WTC11 (cell line): ENCODE measurements at regions not wholly inside any gene's neighbourhood (a gene's known extent, or its start where the extent isn't known, plus 50 kb on each side); places are given as distances from the start of the nearest gene placed in this dataset.

Experiments used
- ATAC-seq: fragments of 200-7000 bp; cut with Tn5 transposase; 2 replicates; pipeline ENCODE4 v1.10.0; 2021; ENCODE audit warnings: mild to moderate bottlenecking, moderate library complexity
- CTCF ChIA-PET: fragments of 300-600 bp; sonication (Branson Sonifier 250); formaldehyde crosslinking; loops from one replicate; lab custom pipeline; 2021; ENCODE audit warnings: antibody characterized with exemption; lab: Charles Lee
- POLR2A ChIA-PET: fragments of 350-600 bp; sonication (Branson Sonifier 250); formaldehyde crosslinking; loops from one replicate; lab custom pipeline; 2021; ENCODE audit warnings: antibody characterized with exemption; lab: Charles Lee
- DNase-seq: peaks from one replicate; pipeline ENCODE4 v3.0.0; 2021; ENCODE audit warnings: low spot score
- H3K27ac Mint-ChIP-seq: 2 replicates; pipeline ENCODE4 v1.8.0; 2021; ENCODE audit warnings: mixed read lengths
- H3K27me3 Mint-ChIP-seq: 2 replicates; pipeline ENCODE4 v1.8.0; 2021; ENCODE audit warnings: low read depth, mild to moderate bottlenecking, moderate library complexity, mixed read lengths
- H3K36me3 Mint-ChIP-seq: 2 replicates; pipeline ENCODE4 v1.8.0; 2021; ENCODE audit warnings: mixed read lengths
- H3K4me1 Mint-ChIP-seq: 2 replicates; pipeline ENCODE4 v1.8.0; 2022; ENCODE audit warnings: mixed read lengths
- H3K4me3 Mint-ChIP-seq: 2 replicates; pipeline ENCODE4 v1.8.0; 2021; ENCODE audit warnings: mild to moderate bottlenecking, moderate library complexity, mixed read lengths
- H3K9me3 Mint-ChIP-seq: 2 replicates; pipeline ENCODE4 v1.8.0; 2021; ENCODE audit warnings: mixed read lengths
- AFF4 ChIP-seq: sonication (generic); formaldehyde crosslinking; IDR thresholded peaks from 2 replicates; pipeline ENCODE4 v1.8.1; 2023; ENCODE audit warnings: mild to moderate bottlenecking, missing genetic modification reagents, borderline replicate concordance
- AR ChIP-seq: fragments of 250-450 bp; sonication (Bioruptor Pico); IDR thresholded peaks from 2 replicates; pipeline ENCODE4 v1.9.0; 2021; ENCODE audit warnings: mild to moderate bottlenecking
- ATF2 ChIP-seq: sonication (generic); formaldehyde crosslinking; IDR thresholded peaks from 2 replicates; pipeline ENCODE4 v1.8.1; 2022; ENCODE audit warnings: low read depth, missing genetic modification reagents, borderline replicate concordance
- ERG ChIP-seq: fragments of 250-450 bp; sonication (Bioruptor Pico); IDR thresholded peaks from 2 replicates; pipeline ENCODE4 v1.8.0; 2021; ENCODE audit warnings: mild to moderate bottlenecking
- FOXP4 ChIP-seq: sonication (generic); formaldehyde crosslinking; IDR thresholded peaks from 2 replicates; pipeline ENCODE4 v1.8.0; 2022; ENCODE audit warnings: mild to moderate bottlenecking, missing genetic modification reagents
- GABPB1 ChIP-seq: sonication (generic); formaldehyde crosslinking; IDR thresholded peaks from 2 replicates; pipeline ENCODE4 v1.8.1; 2023; ENCODE audit warnings: mild to moderate bottlenecking, missing genetic modification reagents
- GTF2I ChIP-seq: fragments of 250-450 bp; sonication (Bioruptor Pico); conservative IDR thresholded peaks from 2 replicates; pipeline ENCODE4 v1.4.0; 2021; ENCODE audit warnings: mild to moderate bottlenecking
- HMGA2 ChIP-seq: fragments of 250-450 bp; sonication (Bioruptor Pico); IDR thresholded peaks from 2 replicates; pipeline ENCODE4 v1.4.0; 2021; ENCODE audit warnings: mild to moderate bottlenecking, moderate library complexity
- HMGXB4 ChIP-seq: sonication (generic); formaldehyde crosslinking; IDR thresholded peaks from 2 replicates; pipeline ENCODE4 v1.8.1; 2023; ENCODE audit warnings: mild to moderate bottlenecking, moderate library complexity, missing genetic modification reagents
- MYBL2 ChIP-seq: sonication (generic); formaldehyde crosslinking; IDR thresholded peaks from 2 replicates; pipeline ENCODE4 v1.8.1; 2023; ENCODE audit warnings: mild to moderate bottlenecking, moderate library complexity, missing genetic modification reagents
- NFATC4 ChIP-seq: fragments of 250-450 bp; sonication (Bioruptor Pico); IDR thresholded peaks from 2 replicates; pipeline ENCODE4 v1.9.0; 2021; ENCODE audit warnings: mild to moderate bottlenecking
- RORB ChIP-seq: fragments of 250-450 bp; sonication (Bioruptor Pico); IDR thresholded peaks from 2 replicates; pipeline ENCODE4 v1.9.0; 2021; ENCODE audit warnings: mild to moderate bottlenecking
- TCF7 ChIP-seq: sonication (generic); formaldehyde crosslinking; IDR thresholded peaks from 2 replicates; pipeline ENCODE4 v1.8.0; 2022; ENCODE audit warnings: mild to moderate bottlenecking, low read depth, missing genetic modification reagents, moderate library complexity
- USF1 ChIP-seq: sonication (generic); formaldehyde crosslinking; IDR thresholded peaks from 2 replicates; pipeline ENCODE4 v1.8.0; 2022; ENCODE audit warnings: mild to moderate bottlenecking, missing genetic modification reagents
- ZBTB21 ChIP-seq: sonication (generic); formaldehyde crosslinking; IDR thresholded peaks from 2 replicates; pipeline ENCODE4 v1.8.1; 2023; ENCODE audit warnings: mild to moderate bottlenecking, missing genetic modification reagents, borderline replicate concordance
- ZNF219 ChIP-seq: sonication (generic); formaldehyde crosslinking; IDR thresholded peaks from 2 replicates; pipeline ENCODE4 v1.8.0; 2023; ENCODE audit warnings: missing genetic modification reagents, mild to moderate bottlenecking, borderline replicate concordance

GRCh38 chr2:234415706-234416105 lies 81.2 kb downstream of the ARL4C start:
- H3K4me3 Mint-ChIP-seq, result no peak overlapping the region
- no peak for ATAC-seq
- CTCF ChIA-PET, result no interaction called here
- TF ChIP-seq AFF4 (CRISPR knock-in tag), result no peak
- TF ChIP-seq ATF2 (CRISPR knock-in tag), result no peak
- TF ChIP-seq, all 79 proteins: peak for 0
- Mint-ChIP-seq H3K4me1 (peaks cover 5% of the 10 kb centered on the region), H3K36me3 (no peaks in the 10 kb centered on the region), H3K27me3 (peaks cover 5% of the 10 kb centered on the region), H3K9me3 (peaks cover 8% of the 10 kb centered on the region), H3K27ac (no peak overlapping the region)
- POLR2A ChIA-PET, result no interaction called here
- no peak for DNase-seq

- no peak for TF ChIP-seq ZNF219 (CRISPR knock-in tag)
- TF ChIP-seq AR, result no peak
- no peak for TF ChIP-seq FOXP4 (CRISPR knock-in tag)
- TF ChIP-seq USF1 (CRISPR knock-in tag), result no peak
- TF ChIP-seq GTF2I (CRISPR knock-in tag), result no peak
- TF ChIP-seq GABPB1 (CRISPR knock-in tag), result no peak
- TF ChIP-seq, all 79 proteins: peak for 0
- CTCF ChIA-PET, result no interaction called here
- POLR2A ChIA-PET, result no interaction called here
Measured at GRCh38 chr2:234414596-234414995, 82.3 kb downstream of the ARL4C start.

GRCh38 chr2:234412726-234413125 lies 84.2 kb downstream of the ARL4C start:
- ATAC-seq (no peak), DNase-seq (no peak)
- CTCF ChIA-PET, result no interaction called here
- Mint-ChIP-seq H3K27me3 (peaks cover 5% of the 10 kb centered on the region), H3K4me1 (peaks cover 12% of the 10 kb centered on the region), H3K27ac (no peak overlapping the region), H3K9me3 (no peaks in the 10 kb centered on the region), H3K36me3 (no peaks in the 10 kb centered on the region), H3K4me3 (no peak overlapping the region)
- POLR2A ChIA-PET, result no interaction called here
- TF ChIP-seq RORB (CRISPR knock-in tag) (no peak), HMGA2 (no peak), HMGXB4 (no peak), ERG (CRISPR knock-in tag) (no peak), TCF7 (CRISPR knock-in tag) (no peak), ZBTB21 (CRISPR knock-in tag) (no peak), MYBL2 (CRISPR knock-in tag) (no peak), NFATC4 (CRISPR knock-in tag) (no peak)

More at GRCh38 chr2:234414596-234414995, 82.3 kb downstream of the ARL4C start:
- DNase-seq (no peak), ATAC-seq (no peak)
- peaks cover 8% of the 10 kb centered on the region for H3K9me3 Mint-ChIP-seq
- H3K36me3 Mint-ChIP-seq, result no peaks in the 10 kb centered on the region
- peaks cover 5% of the 10 kb centered on the region for H3K27me3 Mint-ChIP-seq
- H3K27ac Mint-ChIP-seq, result no peak overlapping the region
- peaks cover 12% of the 10 kb centered on the region for H3K4me1 Mint-ChIP-seq
- H3K4me3 Mint-ChIP-seq, result no peak overlapping the region
